ENCODE measurements at regions not wholly inside any gene's neighbourhood (a gene's known extent, or its start where the extent isn't known, plus 50 kb on each side); places are given as distances from the start of the nearest gene placed in this dataset.

- no peak for TF ChIP-seq EZH2 (IDR thresholded peaks at IDR 0.05; ENCODE audit: borderline replicate concordance)
- no peak for TF ChIP-seq CTCF (IDR thresholded peaks at IDR 0.05; ENCODE audit: poor library complexity)
- TF ChIP-seq EZH2phosphoT487 (IDR thresholded peaks at IDR 0.05; ENCODE audit: low read depth, severe bottlenecking, unreplicated experiment), result no peak
These were observed 1217.6 kb upstream of the ALCAM start for GRCh38 chr3:104149154-104149553.
